GM04503 (cell line): ENCODE measurements at regions not wholly inside any gene's neighbourhood (a gene's known extent, or its start where the extent isn't known, plus 50 kb on each side); places are given as distances from the start of the nearest gene placed in this dataset.
A peak's percentile ranks its signal among the peaks of the same experiment; 100 is the strongest.
"Not testable (repeated sequence)": the region's sequence is repeated elsewhere in the genome, so short reads cannot be mapped to it uniquely, and the experiment has no call there.

Experiments
- DNase-seq: peaks from one replicate; pipeline ENCODE4 v3.0.0-alpha.2; 2012; ENCODE audit warnings: low read depth

DNA sequence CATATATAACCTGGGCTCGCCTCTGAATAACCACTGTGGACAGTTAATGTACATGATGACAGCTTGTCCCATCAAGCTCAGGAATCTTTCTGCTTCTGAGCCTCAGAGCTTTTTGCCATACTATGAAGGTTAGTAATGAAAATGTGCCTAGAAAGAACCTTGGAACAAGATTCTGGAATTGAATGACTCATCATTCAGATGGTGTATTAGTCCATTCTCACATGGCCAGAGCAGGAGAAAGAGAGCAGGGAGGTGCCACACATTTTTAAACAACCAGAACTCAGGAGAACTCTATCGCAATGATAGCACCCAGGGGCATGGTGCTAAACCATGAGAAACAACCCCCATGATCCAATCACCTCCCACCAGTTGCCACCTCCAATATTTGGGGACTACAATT is 542.1 kb downstream of the PRR16 start:
- no peak for DNase-seq

DNA sequence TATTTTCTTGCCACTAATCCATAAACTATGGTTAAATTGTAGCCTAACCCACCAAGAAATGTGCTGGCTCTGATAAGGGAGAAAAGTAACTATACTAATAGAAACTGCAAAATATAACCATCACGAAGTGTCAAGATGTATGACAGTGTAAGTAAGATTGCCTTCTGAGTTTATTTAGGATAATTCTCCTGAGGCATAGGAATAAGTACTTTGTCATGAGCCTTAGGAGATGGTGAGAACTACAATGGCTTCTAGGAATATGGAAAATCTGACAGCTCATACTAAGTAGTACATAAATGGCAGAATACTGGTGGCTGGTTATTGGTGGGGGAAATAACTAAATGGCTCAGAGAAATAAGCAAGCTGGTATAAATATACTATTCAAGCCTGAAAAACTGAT is 543.9 kb downstream of the PRR16 start:
- no peak for DNase-seq

DNA sequence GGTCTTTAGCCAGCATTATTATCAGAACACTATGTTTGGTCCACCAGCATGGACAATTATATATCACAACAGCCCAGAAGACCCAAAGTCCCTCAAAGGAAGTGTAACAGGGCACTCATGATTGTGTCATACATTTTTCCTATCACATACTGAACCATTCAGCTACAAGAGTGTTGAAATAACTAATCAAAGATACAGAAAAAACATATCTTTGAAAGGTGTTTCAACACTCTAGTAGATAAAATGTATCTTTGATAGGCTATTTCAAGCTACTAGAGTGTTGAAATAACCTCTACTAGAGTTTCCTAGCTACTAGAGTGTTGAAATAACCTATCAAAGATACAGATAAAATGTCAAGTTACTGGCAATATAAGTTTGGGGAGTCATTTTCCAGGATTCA is 545.0 kb downstream of the PRR16 start:
- DNase-seq = no peak

DNA sequence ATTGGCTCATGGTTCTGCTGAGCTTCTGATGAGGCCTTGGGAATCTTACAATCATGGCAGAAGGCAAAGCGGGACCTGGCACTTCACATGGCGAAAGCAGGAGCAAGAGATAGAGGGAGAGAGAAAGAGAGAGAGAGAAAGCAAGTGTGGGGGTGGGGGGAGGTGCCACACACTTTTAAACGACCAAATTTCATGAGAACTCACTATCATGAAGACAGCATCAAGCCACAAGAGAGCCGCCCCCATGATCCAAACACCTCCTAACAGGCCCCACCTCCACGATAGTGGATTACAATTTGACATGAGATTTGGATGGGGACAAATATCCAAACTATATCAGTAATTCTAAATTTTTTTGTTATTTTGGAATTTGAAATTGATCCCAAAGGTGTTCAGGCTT is 553.9 kb downstream of the PRR16 start:
- no peak for DNase-seq

DNA sequence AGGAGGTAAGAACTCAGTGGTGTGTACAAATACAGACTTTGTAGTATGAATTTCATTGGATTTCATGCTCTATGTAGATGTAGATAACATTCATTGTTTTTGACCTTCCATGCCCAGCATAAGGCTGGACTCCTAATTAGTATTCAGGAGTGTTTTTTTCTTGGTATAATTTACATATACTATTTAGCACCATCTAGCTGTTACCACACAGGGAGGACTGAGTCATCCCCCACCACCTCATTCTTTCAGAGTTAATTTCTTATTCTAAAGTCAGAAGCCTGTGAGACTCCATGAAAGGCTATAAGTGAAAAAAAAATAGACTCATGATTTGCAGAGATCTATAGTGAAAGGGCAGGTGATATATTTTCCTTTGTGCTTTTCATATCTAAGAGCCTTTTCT is 555.0 kb downstream of the PRR16 start:
- no peak for DNase-seq

DNA sequence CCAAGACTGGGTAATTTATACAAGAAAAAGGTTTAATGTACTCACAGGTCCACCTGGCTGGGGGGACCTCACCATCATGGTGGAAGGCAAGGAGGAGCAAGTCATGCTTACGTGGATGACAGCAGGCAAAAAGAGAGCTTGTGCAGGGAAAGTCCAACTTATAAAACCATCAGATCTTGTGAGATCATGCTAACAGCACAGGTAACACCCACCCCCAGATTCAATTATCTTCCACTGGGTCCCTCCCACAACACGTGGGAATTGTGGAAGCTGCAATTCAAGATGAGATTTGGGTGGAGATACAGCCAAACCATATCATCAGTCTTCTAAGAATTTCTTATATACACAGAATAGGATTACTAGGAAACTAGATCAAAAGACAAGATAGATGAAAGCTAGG is 555.6 kb downstream of the PRR16 start:
- no peak for DNase-seq

DNA sequence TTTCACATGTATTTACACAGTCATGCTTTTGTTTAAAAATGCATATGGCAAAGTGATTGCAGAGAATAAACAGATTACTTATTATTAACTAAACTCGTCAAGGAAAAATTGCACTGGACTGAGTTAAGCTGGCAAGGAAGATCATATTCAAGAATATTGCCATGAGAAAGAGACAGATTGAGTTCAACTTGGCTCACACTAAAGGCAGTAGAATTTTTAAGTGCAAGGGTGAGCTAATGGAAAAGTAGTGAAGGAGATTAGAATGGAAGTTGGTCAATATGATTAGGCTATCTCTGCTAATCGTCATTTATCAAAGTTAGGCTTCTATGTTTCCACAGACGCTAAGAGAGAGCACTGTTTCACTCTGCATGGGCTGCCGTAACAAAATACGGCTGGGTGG is 557.6 kb downstream of the PRR16 start:
- no peak for DNase-seq

DNA sequence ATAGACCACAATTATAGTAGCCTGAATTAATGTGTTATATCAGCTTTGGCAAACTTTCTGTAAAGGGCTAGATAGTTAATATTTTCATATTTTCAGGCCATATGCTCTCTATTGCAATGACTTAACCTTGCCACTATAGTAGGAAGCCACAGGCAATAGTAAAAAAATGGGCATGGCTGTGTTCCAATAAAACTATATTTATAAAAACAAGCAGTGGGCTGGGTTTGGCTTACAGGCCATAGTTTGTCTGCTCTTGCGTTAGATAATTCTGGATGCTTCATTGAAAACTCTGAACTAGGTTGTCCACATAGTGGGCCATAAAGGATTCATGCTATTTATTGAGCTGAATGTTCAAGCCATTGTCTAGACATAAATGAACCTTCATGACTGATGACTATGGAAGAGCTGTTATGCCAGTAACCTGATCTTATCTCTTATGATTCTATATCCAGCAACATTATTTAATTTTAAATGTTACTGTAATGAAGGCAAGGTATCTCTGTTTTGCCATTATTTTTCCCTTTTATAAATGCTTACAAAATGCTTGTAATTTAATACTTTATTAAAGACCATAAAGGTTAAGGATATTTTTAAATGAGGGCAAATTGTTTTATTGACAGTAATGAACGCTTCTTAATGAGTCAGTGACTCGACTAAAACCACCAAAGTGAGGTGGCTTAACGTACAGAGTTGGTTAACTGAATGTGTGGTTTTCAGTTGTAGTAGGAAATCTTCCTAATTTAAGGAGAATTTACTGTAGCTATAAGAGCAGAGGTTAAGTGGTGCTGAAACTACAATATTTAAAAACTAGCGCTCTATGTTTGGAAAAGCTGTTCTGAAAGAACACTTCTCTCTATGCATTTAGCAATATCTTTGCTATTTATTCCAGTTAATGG is 560.6 kb downstream of the PRR16 start:
- DNase-seq = no peak

DNA sequence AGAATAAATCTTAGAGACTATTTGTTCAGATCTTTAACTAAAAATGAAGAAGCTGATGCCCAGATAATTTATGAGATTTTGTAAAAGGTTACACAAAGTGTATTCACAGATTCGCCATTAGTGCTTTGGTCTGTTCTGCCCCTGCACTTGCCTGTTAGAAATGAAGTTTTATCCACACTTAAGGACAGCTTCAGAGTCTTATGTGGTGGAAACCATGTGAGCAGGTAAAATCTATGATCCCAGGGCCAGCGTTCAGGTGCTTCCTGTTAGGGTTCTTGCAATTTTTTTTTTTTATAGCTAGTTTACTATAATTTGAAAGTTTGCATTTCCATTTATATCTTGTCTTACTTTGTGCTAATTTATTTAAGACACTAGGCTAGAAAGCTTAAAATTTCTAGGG is 561.6 kb downstream of the PRR16 start:
- no peak for DNase-seq

DNA sequence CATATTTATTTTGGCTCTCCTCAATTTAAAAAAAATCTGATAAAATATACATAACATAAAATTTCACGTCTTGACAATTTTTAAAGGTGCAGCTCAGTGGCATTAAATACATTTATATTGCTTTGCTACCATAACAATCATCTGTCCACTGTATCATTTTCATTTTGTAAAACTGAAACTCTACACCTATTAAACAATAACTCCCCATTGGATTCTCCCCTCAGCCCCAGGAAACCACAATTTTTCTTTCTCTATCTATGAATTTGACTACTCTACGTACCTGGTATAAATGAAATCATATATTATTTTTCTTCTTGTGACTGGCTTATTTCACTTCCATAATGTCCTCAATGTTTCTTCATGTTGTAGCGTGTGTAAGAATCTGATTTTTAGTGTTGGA is 563.5 kb downstream of the PRR16 start:
- DNase-seq = no peak

DNA sequence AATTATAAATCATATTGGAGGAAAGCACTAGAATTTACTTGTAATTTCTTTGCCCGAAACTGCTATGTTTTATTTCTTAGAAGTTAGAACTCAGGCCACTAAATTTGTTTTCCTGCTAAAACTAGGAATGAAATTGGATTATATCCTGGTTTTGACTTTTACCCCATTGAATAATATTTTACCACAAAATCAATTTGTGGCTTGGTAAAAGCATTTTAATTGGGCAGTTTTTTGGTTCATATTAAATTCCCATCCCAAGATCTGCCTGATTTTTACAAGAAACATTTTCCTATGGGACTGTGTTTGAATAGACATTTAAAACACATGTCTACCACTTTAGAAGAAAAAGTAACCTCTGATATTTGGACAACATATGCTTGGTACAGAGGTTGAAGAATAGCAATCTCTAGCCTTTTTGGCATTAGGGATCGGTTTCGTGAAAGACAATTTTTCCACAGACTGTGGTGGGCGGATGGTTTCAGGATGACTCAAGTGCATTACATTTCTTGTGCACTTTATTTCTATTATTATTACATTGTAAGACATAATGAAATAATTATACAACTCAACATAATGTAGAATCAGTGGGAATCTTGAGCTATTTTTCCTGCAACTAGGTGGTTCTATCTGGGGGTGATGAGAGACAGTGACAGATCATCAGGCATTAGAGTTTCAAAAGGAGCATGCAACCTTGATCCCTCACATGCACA is 565.6 kb downstream of the PRR16 start:
- DNase-seq = no peak

DNA sequence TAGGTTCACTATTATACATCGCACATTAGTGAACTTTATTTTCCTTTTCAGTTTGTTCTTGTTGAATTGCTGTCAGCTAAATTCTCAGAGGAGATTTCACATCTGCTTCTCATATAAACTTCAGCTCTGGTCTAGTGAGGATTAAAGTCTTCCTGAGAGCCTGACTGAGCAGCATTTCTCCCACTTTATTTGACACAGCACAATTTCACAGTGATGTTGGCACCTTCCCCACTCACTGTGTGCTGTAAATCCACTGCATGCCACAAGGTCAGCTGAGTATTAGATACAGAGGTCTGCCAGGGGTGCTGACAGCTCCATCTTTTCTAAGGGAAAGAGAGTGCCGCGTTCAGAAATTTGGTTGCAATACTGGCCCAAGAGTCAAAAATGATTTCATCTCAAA is 567.4 kb downstream of the PRR16 start:
- DNase-seq = peak; percentile 8

DNA sequence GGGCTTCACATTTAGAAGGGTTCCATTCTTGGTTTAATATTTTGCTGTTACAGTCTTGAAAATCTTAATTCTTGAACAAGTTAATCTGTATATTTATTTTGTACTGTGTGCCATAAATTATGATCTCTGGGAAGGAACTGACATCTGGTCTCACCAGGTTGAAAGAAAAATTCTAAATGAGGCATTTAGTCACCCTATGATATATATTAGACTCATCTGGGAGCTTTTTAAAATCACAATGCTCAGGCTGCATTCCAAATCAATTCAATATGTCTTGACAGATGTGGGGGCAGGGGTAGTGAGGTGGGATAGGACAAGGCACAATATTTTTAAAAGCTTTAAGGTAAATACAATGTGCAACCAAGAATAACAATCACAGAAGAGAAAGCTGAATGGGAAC is 569.2 kb downstream of the PRR16 start:
- DNase-seq = no peak

DNA sequence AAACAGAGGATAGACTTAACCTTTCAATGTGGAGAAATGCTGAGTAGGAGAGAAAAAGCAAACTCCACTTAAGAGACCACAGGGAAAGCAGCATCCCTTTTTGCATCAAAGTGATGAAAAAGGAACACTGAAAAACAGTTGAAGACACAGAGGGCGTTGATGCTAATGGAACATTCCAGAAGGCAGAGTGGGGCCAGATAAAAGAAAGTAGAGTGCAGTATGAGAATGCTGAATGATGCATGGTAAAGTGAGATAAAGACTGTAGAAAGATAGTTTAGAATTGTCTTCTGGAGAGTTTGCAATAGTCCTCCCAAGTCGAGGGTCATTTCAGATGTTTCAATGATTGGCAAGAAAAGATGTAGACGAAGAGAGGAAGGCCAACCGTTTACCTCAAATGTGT is 574.3 kb downstream of the PRR16 start:
- DNase-seq = no peak

DNA sequence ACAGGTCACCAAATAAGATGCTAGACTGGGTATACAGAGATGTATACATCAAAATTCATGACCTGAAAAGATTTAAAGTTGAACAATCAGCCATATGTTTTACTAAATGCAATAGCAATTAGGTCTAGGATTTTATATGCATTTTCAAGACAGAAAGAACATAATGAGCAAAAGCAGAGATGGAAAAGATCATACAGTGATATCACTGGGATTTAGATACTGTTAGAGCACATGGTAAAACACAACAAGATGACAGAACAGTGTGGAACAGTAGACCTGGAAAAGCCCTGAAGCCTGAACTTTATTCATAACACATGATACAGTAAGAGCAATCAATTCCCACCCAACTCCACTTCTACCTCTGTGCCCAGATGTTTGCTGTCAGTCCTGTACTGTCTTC is 585.9 kb downstream of the PRR16 start:
- no peak for DNase-seq

DNA sequence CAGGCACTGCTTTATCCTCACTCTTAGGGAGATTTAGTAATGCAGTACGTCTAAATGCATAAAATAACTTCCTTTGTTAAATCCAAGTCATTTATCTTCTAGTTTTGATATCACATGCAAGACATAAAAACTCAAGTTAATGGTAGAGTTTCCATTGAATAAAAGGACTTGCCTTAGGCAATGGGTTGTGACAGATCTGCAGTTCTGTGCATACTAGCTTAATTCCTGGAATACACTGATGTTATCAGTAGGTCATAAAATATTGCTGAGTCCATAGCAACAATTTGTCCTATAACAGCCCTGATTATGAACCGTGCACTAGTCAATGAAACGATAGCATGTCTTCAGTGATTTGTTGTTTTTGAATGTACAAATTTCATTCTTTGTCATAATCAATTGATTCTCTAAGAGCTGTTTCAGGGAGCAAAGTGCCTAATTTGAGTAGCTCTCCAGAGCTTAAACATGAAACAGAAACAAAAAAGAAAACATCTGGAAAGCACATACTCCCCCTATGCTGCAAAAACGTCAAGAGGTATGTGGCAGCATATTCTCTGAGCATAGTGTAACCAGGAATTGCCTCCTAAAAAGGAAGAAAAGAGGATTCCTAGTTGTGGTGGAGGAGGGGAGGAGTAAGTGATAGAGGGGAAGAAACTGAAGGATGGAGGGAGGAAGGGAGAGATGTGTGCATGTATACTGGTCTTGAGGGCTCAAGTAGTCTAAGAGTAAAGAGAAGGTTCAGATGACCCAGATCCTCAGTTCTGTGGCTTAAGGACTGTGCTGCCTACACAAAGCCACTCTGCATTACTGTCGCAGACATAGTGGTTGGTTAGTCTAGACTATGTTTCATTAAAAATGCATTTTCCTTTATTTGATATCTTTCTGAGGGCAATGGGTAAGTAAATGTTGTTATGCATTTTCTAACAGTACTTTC is 589.2 kb downstream of the PRR16 start:
- no peak for DNase-seq

DNA sequence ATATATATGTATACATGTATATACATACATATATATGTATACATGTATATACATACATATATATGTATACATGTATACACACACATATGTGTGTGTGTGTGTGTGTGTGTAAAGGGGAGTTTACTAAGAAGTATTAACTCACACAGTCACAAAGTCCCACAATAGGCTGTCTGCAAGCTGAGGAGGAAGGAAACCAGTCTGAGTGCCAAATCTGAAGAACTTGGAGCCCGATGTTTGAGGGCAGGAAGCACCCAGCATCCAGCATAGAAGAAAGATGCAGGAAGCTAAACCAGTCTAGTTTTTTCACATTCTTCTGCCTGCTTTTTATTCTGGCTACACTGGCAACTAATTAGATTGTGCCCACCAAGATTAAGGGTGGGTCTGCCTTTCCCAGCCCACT is 591.5 kb downstream of the PRR16 start:
- no peak for DNase-seq

DNA sequence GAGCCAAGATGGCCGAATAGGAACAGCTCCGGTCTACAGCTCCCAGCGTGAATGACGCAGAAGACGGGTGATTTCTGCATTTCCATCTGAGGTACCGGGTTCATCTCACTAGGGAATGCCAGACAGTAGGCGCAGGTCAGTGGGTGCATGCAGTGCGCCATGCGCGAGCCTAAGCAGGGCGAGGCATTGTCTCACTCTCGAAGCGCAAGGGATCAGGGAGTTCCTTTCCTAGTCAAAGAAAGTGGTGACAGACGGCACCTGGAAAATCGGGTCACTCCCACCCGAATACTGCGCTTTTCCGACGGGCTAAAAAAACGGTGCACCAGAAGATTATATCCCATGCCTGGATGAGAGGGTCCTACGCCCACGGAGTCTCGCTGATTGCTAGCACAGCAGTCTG is 600.1 kb downstream of the PRR16 start:
- not testable (repeated sequence) for DNase-seq

DNA sequence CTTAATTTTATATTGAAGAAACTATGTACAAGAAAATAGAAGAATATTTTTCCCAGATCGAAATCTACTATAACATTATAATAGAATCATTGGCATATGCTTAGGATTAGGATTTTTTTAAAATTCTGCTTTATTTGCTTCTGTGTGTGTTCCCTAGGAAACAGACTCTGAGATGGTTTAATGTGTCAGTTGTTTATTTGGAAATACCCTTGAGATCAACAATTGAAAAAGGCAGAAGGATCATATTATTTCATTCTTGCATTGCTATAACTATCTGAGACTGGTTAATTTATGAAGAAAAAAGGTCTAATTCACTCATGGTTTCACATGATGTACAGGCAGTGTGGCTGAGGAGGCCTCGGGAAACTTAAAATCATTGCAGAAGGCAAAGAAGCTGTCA is 622.6 kb downstream of the PRR16 start:
- no peak for DNase-seq

DNA sequence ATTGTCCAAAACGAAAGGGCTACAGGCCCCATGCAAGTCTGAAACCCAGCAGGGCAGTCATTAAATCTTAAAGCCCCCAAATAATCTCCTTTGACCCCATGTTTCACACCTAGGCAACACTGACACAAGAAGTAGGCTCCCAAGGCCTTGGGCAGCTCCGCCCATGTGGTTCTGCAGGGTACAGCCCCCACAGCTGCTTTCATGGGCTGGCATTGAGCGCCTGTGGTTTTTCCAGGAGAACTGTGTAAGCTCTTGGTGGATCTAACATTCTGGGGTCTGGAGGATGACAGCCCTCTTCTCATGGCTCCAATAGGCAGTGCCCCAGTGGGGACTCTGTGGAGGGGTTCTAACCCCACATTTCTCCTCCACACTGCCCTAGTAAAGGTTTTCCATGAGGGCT is 623.5 kb downstream of the PRR16 start:
- DNase-seq = no peak

DNA sequence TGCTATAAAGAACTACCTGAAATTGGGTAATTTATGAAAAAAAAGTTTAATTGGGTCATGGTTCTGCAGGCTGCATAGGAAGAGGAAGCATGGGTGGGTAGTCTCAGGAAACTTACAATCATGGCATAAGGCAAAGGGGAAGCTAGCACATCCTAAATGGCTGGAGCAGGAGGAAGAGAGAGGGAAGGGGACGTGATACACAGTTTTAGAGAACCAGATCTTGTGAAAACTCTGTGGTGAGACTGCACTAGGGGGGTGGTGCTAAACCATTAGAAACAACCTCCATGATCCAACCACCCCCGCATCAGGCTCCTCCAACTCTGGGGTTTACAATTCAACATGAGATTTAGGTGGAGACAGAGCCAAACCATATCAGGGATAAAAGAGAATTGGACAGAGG is 624.2 kb downstream of the PRR16 start:
- no peak for DNase-seq

DNA sequence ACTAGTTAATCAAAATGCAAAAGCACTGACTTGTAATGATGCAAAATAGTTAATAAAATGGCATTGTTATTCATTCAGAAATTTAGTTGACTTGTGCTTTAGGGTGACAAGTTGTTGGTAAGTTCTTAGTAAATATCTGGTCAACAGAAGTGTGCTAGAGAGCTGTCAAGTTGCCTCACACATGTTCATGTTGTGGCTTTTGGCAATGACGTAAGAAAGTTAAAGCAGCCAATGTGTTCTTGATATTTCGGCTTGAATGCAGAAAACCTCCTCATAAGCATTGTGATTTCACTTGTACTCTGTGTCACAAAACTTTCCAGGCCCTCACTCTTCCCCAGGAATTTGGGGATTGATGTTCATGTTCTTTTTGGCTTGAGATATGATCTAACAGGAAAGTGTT is 626.7 kb downstream of the PRR16 start:
- DNase-seq = no peak

DNA sequence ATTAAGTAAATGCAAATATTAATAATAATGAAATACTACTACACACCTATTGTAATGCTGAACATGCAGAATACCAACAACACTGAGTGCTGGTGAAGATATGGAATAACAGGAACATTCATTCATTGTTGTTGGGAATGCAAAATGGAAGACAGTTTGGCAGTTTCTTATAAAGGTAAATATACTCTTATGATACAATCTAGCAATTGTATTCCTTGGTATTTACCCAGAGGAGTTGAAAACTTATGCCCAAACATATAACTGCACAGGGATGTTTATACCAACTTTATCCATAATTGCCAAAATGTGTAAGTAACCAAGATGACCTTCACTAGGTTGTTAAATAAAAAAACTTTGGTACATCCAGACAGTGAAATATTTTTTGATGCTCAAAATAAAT is 636.8 kb downstream of the PRR16 start:
- no peak for DNase-seq
